Astrocyte (in vitro differentiated cells and primary cell): ENCODE measurements at regions not wholly inside any gene's neighbourhood (a gene's known extent, or its start where the extent isn't known, plus 50 kb on each side); places are given as distances from the start of the nearest gene placed in this dataset.
"Not testable (repeated sequence)": the region's sequence is repeated elsewhere in the genome, so short reads cannot be mapped to it uniquely, and the experiment has no call there.

Source experiments
- DNase-seq: peaks from one replicate; pipeline ENCODE4 v3.0.0-alpha.2; 2010; ENCODE audit warnings: low read depth
- FAIRE-seq: peaks from 2 replicates; lab custom pipeline; 2011; peaks lifted over from hg19 to GRCh38; lab: Jason Lieb, UNC
- H2AFZ ChIP-seq: 2 replicates; pipeline ENCODE4 v1.6.0; 2012; ENCODE audit warnings: low read depth, low read length, inconsistent platforms
- H3K27ac ChIP-seq: 2 replicates; pipeline ENCODE4 v1.5.1; 2011; ENCODE audit warnings: low read depth, low read length, inconsistent platforms
- H3K27me3 ChIP-seq: 2 replicates; pipeline ENCODE4 v1.6.0; 2011; ENCODE audit warnings: low read length, inconsistent platforms; ENCODE audit not compliant: insufficient read depth
- H3K36me3 ChIP-seq: 2 replicates; pipeline ENCODE4 v1.5.1; 2011; ENCODE audit warnings: low read length, inconsistent platforms; ENCODE audit not compliant: insufficient read depth
- H3K4me1 ChIP-seq: 2 replicates; pipeline ENCODE4 v1.5.1; 2011; ENCODE audit warnings: low read length, inconsistent platforms; ENCODE audit not compliant: insufficient read depth
- H3K4me2 ChIP-seq: 2 replicates; pipeline ENCODE4 v1.6.0; 2012; ENCODE audit warnings: low read length, inconsistent platforms
- H3K4me3 ChIP-seq: 2 replicates; pipeline ENCODE4 v1.5.1; 2011; ENCODE audit warnings: low read depth, mild to moderate bottlenecking, low read length, inconsistent platforms; ENCODE audit not compliant: insufficient read depth
- H3K79me2 ChIP-seq: 2 replicates; pipeline ENCODE4 v1.6.0; 2012; ENCODE audit warnings: mild to moderate bottlenecking, low read length, inconsistent platforms; ENCODE audit not compliant: insufficient read depth
- H3K9ac ChIP-seq: 2 replicates; pipeline ENCODE4 v1.6.0; 2012; ENCODE audit warnings: mild to moderate bottlenecking, low read length, inconsistent platforms
- H3K9me3 ChIP-seq: 2 replicates; pipeline ENCODE4 v1.5.1; 2012; ENCODE audit warnings: low read depth, mild to moderate bottlenecking, low read length, inconsistent platforms; ENCODE audit not compliant: insufficient read depth
- H4K20me1 ChIP-seq: 2 replicates; pipeline ENCODE4 v1.6.0; 2012; ENCODE audit warnings: low read length, inconsistent platforms; ENCODE audit not compliant: insufficient read depth
- H3K27ac Mint-ChIP-seq: one replicate; pipeline ENCODE4 v1.8.0; 2021; ENCODE audit warnings: mild to moderate bottlenecking, mixed read lengths; ENCODE audit not compliant: unreplicated experiment
- H3K27me3 Mint-ChIP-seq: one replicate; pipeline ENCODE4 v1.8.0; 2021; ENCODE audit warnings: low read depth, mixed read lengths; ENCODE audit not compliant: unreplicated experiment
- H3K36me3 Mint-ChIP-seq: one replicate; pipeline ENCODE4 v1.8.0; 2021; ENCODE audit warnings: low read depth, mixed read lengths; ENCODE audit not compliant: unreplicated experiment
- H3K4me1 Mint-ChIP-seq: one replicate; pipeline ENCODE4 v1.8.0; 2021; ENCODE audit warnings: low read depth, mixed read lengths; ENCODE audit not compliant: unreplicated experiment
- H3K4me3 Mint-ChIP-seq: one replicate; pipeline ENCODE4 v1.8.0; 2021; ENCODE audit warnings: mild to moderate bottlenecking, moderate library complexity, mixed read lengths; ENCODE audit not compliant: unreplicated experiment
- H3K9me3 Mint-ChIP-seq: one replicate; pipeline ENCODE4 v1.8.0; 2021; ENCODE audit warnings: mild to moderate bottlenecking, mixed read lengths; ENCODE audit not compliant: unreplicated experiment
- CTCF ChIP-seq: IDR thresholded peaks from 2 replicates; pipeline ENCODE4 v1.5.1; 2011; ENCODE audit warnings: low read depth, mild to moderate bottlenecking, inconsistent platforms, low read length, moderate library complexity; ENCODE audit not compliant: insufficient read depth
- EZH2 ChIP-seq: IDR thresholded peaks from 2 replicates; pipeline ENCODE4 v1.6.1; 2012; ENCODE audit warnings: mild to moderate bottlenecking, low read length, inconsistent platforms; ENCODE audit not compliant: insufficient read depth

- not testable (repeated sequence) for H3K36me3 Mint-ChIP-seq, H3K9me3 ChIP-seq, H3K27ac Mint-ChIP-seq, H3K4me3 ChIP-seq, H2AFZ ChIP-seq, DNase-seq, H3K4me1 Mint-ChIP-seq, FAIRE-seq, H4K20me1 ChIP-seq, H3K79me2 ChIP-seq, H3K36me3 ChIP-seq, H3K4me1 ChIP-seq, H3K9me3 Mint-ChIP-seq, H3K27me3 ChIP-seq, H3K9ac ChIP-seq, H3K4me2 ChIP-seq, H3K4me3 Mint-ChIP-seq, H3K27ac ChIP-seq
- peaks cover 22% of the 10 kb centered on the region for H3K27me3 Mint-ChIP-seq
Observed at GRCh38 chr11:67781506-67781905, 107.1 kb upstream of the ALDH3B2 start.

- Mint-ChIP-seq H3K4me1 (no peaks in the 10 kb centered on the region), H3K27ac (no peak overlapping the region), H3K36me3 (no peaks in the 10 kb centered on the region), H3K27me3 (peaks cover 21% of the 10 kb centered on the region), H3K4me3 (no peak overlapping the region), H3K9me3 (peaks cover 7% of the 10 kb centered on the region)
- FAIRE-seq (no peak), DNase-seq (no peak)
- Histone ChIP-seq H3K36me3 (no peaks in the 10 kb centered on the region), H3K4me1 (no peaks in the 10 kb centered on the region), H3K4me2 (no peak overlapping the region), H3K9me3 (no peaks in the 10 kb centered on the region), H3K27me3 (peaks cover 2% of the 10 kb centered on the region), H3K79me2 (no peaks in the 10 kb centered on the region), H2AFZ (no peak overlapping the region), H3K27ac (no peak overlapping the region), H4K20me1 (no peaks in the 10 kb centered on the region), H3K4me3 (no peak overlapping the region), H3K9ac (no peak overlapping the region)
- TF ChIP-seq EZH2 (no peak), CTCF (no peak)
Observed at GRCh38 chr11:67780056-67780455, 105.6 kb upstream of the ALDH3B2 start.

- H3K4me3 ChIP-seq, H3K9me3 Mint-ChIP-seq, H3K4me3 Mint-ChIP-seq, H3K4me2 ChIP-seq, H3K4me1 ChIP-seq, H3K36me3 ChIP-seq, H3K79me2 ChIP-seq, H3K27ac Mint-ChIP-seq, H2AFZ ChIP-seq, H3K27me3 ChIP-seq, H3K9ac ChIP-seq, FAIRE-seq, H3K9me3 ChIP-seq, H3K27ac ChIP-seq, H3K4me1 Mint-ChIP-seq, DNase-seq, H3K36me3 Mint-ChIP-seq, H4K20me1 ChIP-seq: not testable (repeated sequence)
- peaks cover 27% of the 10 kb centered on the region for H3K27me3 Mint-ChIP-seq
Observed at GRCh38 chr11:67779189-67779875, 104.9 kb upstream of the ALDH3B2 start.
